H1 (cell line): ENCODE measurements at regions not wholly inside any gene's neighbourhood (a gene's known extent, or its start where the extent isn't known, plus 50 kb on each side); places are given as distances from the start of the nearest gene placed in this dataset.

Experiments
- CTCF ChIA-PET: fragments of 300-600 bp; sonication (Branson Sonifier 250); formaldehyde crosslinking; loops from one replicate; lab custom pipeline; 2021; ENCODE audit not compliant: partially characterized antibody; lab: Charles Lee
- POLR2A ChIA-PET: fragments of 300-600 bp; sonication (Branson Sonifier 250); formaldehyde crosslinking; loops from one replicate; lab custom pipeline; 2021; ENCODE audit warnings: inconsistent platforms; ENCODE audit not compliant: partially characterized antibody; lab: Charles Lee
- DNase-seq, 2 experiments: peaks; one replicate each; pipeline versions ENCODE4 v3.0.0 to v3.0.0-alpha.2; 2010 to 2022; ENCODE audit warnings: low spot score in 2 of 2, low read depth in 1 of 2, mixed read lengths in 1 of 2
- FAIRE-seq: peaks from 2 replicates; lab custom pipeline; 2011; peaks lifted over from hg19 to GRCh38; lab: Jason Lieb, UNC
- H2AFZ ChIP-seq: 2 replicates; pipeline ENCODE4 v1.8.1; 2012; ENCODE audit warnings: low read length, inconsistent platforms
- H2AK5ac ChIP-seq: 2 replicates; pipeline ENCODE4 v1.6.1; 2013; ENCODE audit warnings: low read depth, low read length
- H2BK120ac ChIP-seq: replicated peaks from 2 replicates; pipeline ENCODE3; 2013; ENCODE audit warnings: low read depth, low read length, inconsistent platforms
- H2BK12ac ChIP-seq: 2 replicates; pipeline ENCODE4 v1.6.1; 2013; ENCODE audit warnings: low read depth, low read length
- H2BK15ac ChIP-seq: 2 replicates; pipeline ENCODE4 v1.6.1; 2013; ENCODE audit warnings: low read length
- H2BK20ac ChIP-seq: 2 replicates; pipeline ENCODE4 v1.6.1; 2013; ENCODE audit warnings: low read length
- H2BK5ac ChIP-seq: 2 replicates; pipeline ENCODE4 v1.6.1; 2013; ENCODE audit warnings: low read depth, low read length
- H3K14ac ChIP-seq: 2 replicates; pipeline ENCODE4 v1.6.1; 2013; ENCODE audit warnings: inconsistent platforms; ENCODE audit not compliant: insufficient read length
- H3K18ac ChIP-seq: 2 replicates; pipeline ENCODE4 v1.6.1; 2013; ENCODE audit warnings: low read length; ENCODE audit errors: extremely low read depth
- H3K23ac ChIP-seq: 2 replicates; pipeline ENCODE4 v1.6.1; 2013; ENCODE audit warnings: inconsistent platforms; ENCODE audit not compliant: insufficient read length
- H3K23me2 ChIP-seq: 2 replicates; pipeline ENCODE4 v1.6.1; 2013; ENCODE audit warnings: low read depth, low read length
- H3K27ac ChIP-seq: 2 replicates; pipeline ENCODE4 v1.6.1; 2011; ENCODE audit warnings: low read depth, low read length, inconsistent platforms
- H3K27me3 ChIP-seq, 4 experiments: replicated peaks in 1 of 4; 1 replicate in 1 of 4; 2 replicates in 3 of 4; pipeline versions ENCODE4 v1.6.1 to v1.8.1; 2011 to 2013; ENCODE audit warnings: low read length in 3 of 4, mild to moderate bottlenecking in 3 of 4, inconsistent platforms in 2 of 4, mixed read lengths in 2 of 4, moderate library complexity in 1 of 4; ENCODE audit not compliant: control insufficient read depth in 3 of 4, insufficient read depth in 3 of 4; ENCODE audit errors: extremely low read depth in 1 of 4
- H3K36me3 ChIP-seq, 4 experiments: 2 replicates each; pipeline versions ENCODE4 v1.6.1 to v1.8.1; 2011 to 2013; ENCODE audit warnings: mild to moderate bottlenecking in 4 of 4, low read length in 3 of 4, moderate library complexity in 2 of 4, control low read depth in 1 of 4, inconsistent platforms in 1 of 4; ENCODE audit not compliant: insufficient read depth in 4 of 4, control insufficient read depth in 2 of 4
- H3K4ac ChIP-seq: replicated peaks from 2 replicates; pipeline ENCODE3; 2013; ENCODE audit warnings: low read length, low read depth, mixed read lengths, inconsistent platforms; ENCODE audit not compliant: insufficient read length
- H3K4me1 ChIP-seq, 4 experiments: replicated peaks in 1 of 4; 1 replicate in 1 of 4; 2 replicates in 3 of 4; pipeline versions ENCODE4 v1.6.1 to v1.8.1; 2011 to 2013; ENCODE audit warnings: low read length in 3 of 4, inconsistent platforms in 2 of 4, mixed read lengths in 1 of 4; ENCODE audit not compliant: insufficient read depth in 4 of 4, control insufficient read depth in 3 of 4
- H3K4me2 ChIP-seq, 2 experiments: 2 replicates each; pipeline versions ENCODE4 v1.6.1 to v1.8.1; 2011 to 2013; ENCODE audit warnings: low read depth in 2 of 2, low read length in 2 of 2, control low read depth in 1 of 2, inconsistent platforms in 1 of 2, mild to moderate bottlenecking in 1 of 2; ENCODE audit not compliant: insufficient read depth in 1 of 2
- H3K4me3 ChIP-seq, 4 experiments: fragments of 200-600, 300-600 bp in 1 of 4; sonication (generic), shearing (Covaris generic), sonication (Bioruptor Twin) in 1 of 4; 2 replicates each; pipeline versions ENCODE4 v1.5.1 to v1.8.1; 2011 to 2016; ENCODE audit warnings: low read length in 4 of 4, low read depth in 3 of 4, control low read depth in 2 of 4, inconsistent platforms in 2 of 4, mild to moderate bottlenecking in 2 of 4, mixed read lengths in 1 of 4, moderate library complexity in 1 of 4; ENCODE audit not compliant: insufficient read depth in 2 of 4; ENCODE audit errors: extremely low read depth in 1 of 4
- H3K56ac ChIP-seq: replicated peaks from 2 replicates; pipeline ENCODE3; 2013; ENCODE audit warnings: low read depth, mild to moderate bottlenecking, mixed read lengths, low read length, inconsistent platforms; ENCODE audit not compliant: insufficient read length
- H3K79me1 ChIP-seq: 2 replicates; pipeline ENCODE4 v1.6.1; 2013; ENCODE audit warnings: low read depth, low read length, control low read depth
- H3K79me2 ChIP-seq, 2 experiments: 2 replicates each; pipeline versions ENCODE4 v1.6.1 to v1.8.1; 2012 to 2013; ENCODE audit warnings: low read length in 2 of 2, mild to moderate bottlenecking in 2 of 2, inconsistent platforms in 1 of 2; ENCODE audit not compliant: insufficient read depth in 2 of 2, control insufficient read depth in 1 of 2
- H3K9ac ChIP-seq, 4 experiments: replicated peaks in 1 of 4; 1 replicate in 1 of 4; 2 replicates in 3 of 4; pipeline versions ENCODE4 v1.6.1 to v1.8.1; 2011 to 2013; ENCODE audit warnings: low read depth in 3 of 4, low read length in 3 of 4, control low read depth in 2 of 4, mild to moderate bottlenecking in 2 of 4, moderate library complexity in 2 of 4, inconsistent platforms in 1 of 4; ENCODE audit errors: extremely low read depth in 1 of 4
- H3K9me3 ChIP-seq, 2 experiments: 2 replicates each; pipeline versions ENCODE4 v1.6.1 to v1.8.1; 2012 to 2013; ENCODE audit warnings: mild to moderate bottlenecking in 2 of 2, moderate library complexity in 2 of 2, control low read depth in 1 of 2, inconsistent platforms in 1 of 2, low read depth in 1 of 2, low read length in 1 of 2, mixed read lengths in 1 of 2; ENCODE audit not compliant: insufficient read depth in 2 of 2
- H4K20me1 ChIP-seq, 2 experiments: replicated peaks in 1 of 2; 2 replicates each; pipeline versions ENCODE3 to v1.8.1; 2011 to 2013; ENCODE audit warnings: inconsistent platforms in 2 of 2, low read length in 2 of 2, mild to moderate bottlenecking in 1 of 2; ENCODE audit not compliant: insufficient read depth in 2 of 2, control insufficient read depth in 1 of 2
- H4K5ac ChIP-seq: 2 replicates; pipeline ENCODE4 v1.6.1; 2013; ENCODE audit warnings: low read length, low read depth, mixed read lengths, inconsistent platforms; ENCODE audit not compliant: insufficient read length
- H4K8ac ChIP-seq: 2 replicates; pipeline ENCODE4 v1.8.0; 2013; ENCODE audit warnings: mild to moderate bottlenecking, moderate library complexity, low read length, inconsistent platforms; ENCODE audit not compliant: insufficient read depth; ENCODE audit errors: extremely low read depth
- H4K91ac ChIP-seq: replicated peaks from 2 replicates; pipeline ENCODE3; 2013; ENCODE audit warnings: low read length, mixed read lengths, inconsistent platforms; ENCODE audit not compliant: insufficient read length
- BRCA1 ChIP-seq: IDR thresholded peaks from 2 replicates; pipeline ENCODE4 v1.6.1; 2012; ENCODE audit warnings: low read depth, low read length, improper control_type of control experiment
- CEBPB ChIP-seq: IDR thresholded peaks from 2 replicates; pipeline ENCODE4 v1.6.1; 2012; ENCODE audit warnings: low read depth, low read length
- GABPA ChIP-seq: IDR thresholded peaks from 2 replicates; pipeline ENCODE4 v1.6.1; 2011; ENCODE audit warnings: mild to moderate bottlenecking, low read length, moderate library complexity, borderline replicate concordance; ENCODE audit not compliant: insufficient read depth
- MAFK ChIP-seq: IDR thresholded peaks from 2 replicates; pipeline ENCODE4 v1.6.1; 2012; ENCODE audit warnings: low read depth, mild to moderate bottlenecking, improper control_type of control experiment, low read length
- RAD21 ChIP-seq, 2 experiments: IDR thresholded peaks in 1 of 2; conservative IDR thresholded peaks in 1 of 2; 2 replicates each; pipeline ENCODE4 v1.6.1; 2011; ENCODE audit warnings: low read depth in 2 of 2, low read length in 2 of 2, improper control_type of control experiment in 1 of 2, inconsistent platforms in 1 of 2, mild to moderate bottlenecking in 1 of 2, moderate library complexity in 1 of 2
- RBBP5 ChIP-seq: IDR thresholded peaks from 2 replicates; pipeline ENCODE4 v1.7.1; 2012; ENCODE audit warnings: low read depth, mild to moderate bottlenecking, inconsistent platforms, low read length, moderate library complexity, borderline replicate concordance
- SUZ12 ChIP-seq: fragments of 200-600 bp; sonication (generic); IDR thresholded peaks from 2 replicates; pipeline ENCODE4 v1.6.1; 2012; ENCODE audit warnings: mild to moderate bottlenecking, inconsistent platforms, low read length, moderate library complexity, mixed read lengths
- YY1 ChIP-seq: IDR thresholded peaks from 2 replicates; pipeline ENCODE4 v1.6.1; 2011; ENCODE audit warnings: low read depth, mild to moderate bottlenecking, low read length
- WGBS, 2 experiments: shearing (Covaris generic) in 1 of 2; methylation state at CpG; one replicate each; pipeline versions ENCODE4 v1.1.6 to v1.1.7; 2013 to 2015; ENCODE audit warnings: low lambda C conversion rate in 2 of 2, mixed read lengths in 2 of 2, inconsistent platforms in 1 of 2, low coverage in 1 of 2, missing lambda C conversion rate in 1 of 2; ENCODE audit not compliant: insufficient replicate concordance in 2 of 2, insufficient coverage in 1 of 2, insufficient read length in 1 of 2; ENCODE audit errors: extremely low coverage in 1 of 2, missing lambda C conversion rate in 1 of 2; 5-methylcytosine and 5-hydroxymethylcytosine counted together

- WGBS, 2 experiments = 79% methylated on average over 2 of the region's 2 CpGs; no CpG with 5 or more reads in 1 of the 2 experiments
- no peak overlapping the region for H3K56ac ChIP-seq
- no peaks in the 10 kb centered on the region for H4K20me1 ChIP-seq
- no peaks in the 10 kb centered on the region for H3K27me3 ChIP-seq
- no peak overlapping the region for H3K14ac ChIP-seq
- no peak overlapping the region for H4K5ac ChIP-seq
- no peak overlapping the region for H2BK15ac ChIP-seq
- peak overlapping the region in 1 of 4 experiments; percentile 8; a peak in 1 of 7 replicates for H3K9ac ChIP-seq
- H3K79me1 ChIP-seq = no peaks in the 10 kb centered on the region
- no peaks in the 10 kb centered on the region for H3K4me1 ChIP-seq
- no peak overlapping the region for H3K23ac ChIP-seq
- peaks cover 0 to 4% of the 10 kb centered on the region in 2 experiments; a peak in 2 of 4 replicates for H3K9me3 ChIP-seq
- no peak overlapping the region for H2BK12ac ChIP-seq
- no peak overlapping the region for H3K27ac ChIP-seq
- no peak overlapping the region for H2AK5ac ChIP-seq
- no peak overlapping the region for H2AFZ ChIP-seq
- H3K23me2 ChIP-seq = no peaks in the 10 kb centered on the region
- no peak overlapping the region for H4K91ac ChIP-seq
- ChIA-PET CTCF (interaction anchor here (0.6 to 1.5 kb wide), 5 partner anchors 8 to 720 kb away, joined by 3 read pairs; no protein-coding TSS in a partner anchor), POLR2A (no interaction called here)
- no peak overlapping the region for H3K4ac ChIP-seq
- DNase-seq (no peak), FAIRE-seq (no peak)
- H2BK20ac ChIP-seq = no peak overlapping the region
- H2BK5ac ChIP-seq = no peak overlapping the region
- H3K18ac ChIP-seq = no peak overlapping the region
- H3K4me2 ChIP-seq = no peak overlapping the region
- no peak overlapping the region for H4K8ac ChIP-seq
- no peaks in the 10 kb centered on the region; a peak in 1 of 8 replicates for H3K36me3 ChIP-seq
- no peak overlapping the region for H2BK120ac ChIP-seq
- TF ChIP-seq RBBP5 = no peak
- no peak for TF ChIP-seq GABPA
- no peak for TF ChIP-seq SUZ12
- TF ChIP-seq YY1 = no peak
- no peak for TF ChIP-seq CEBPB
- no peak for TF ChIP-seq BRCA1
- no peak for TF ChIP-seq MAFK
- TF ChIP-seq RAD21 (IDR thresholded peaks at IDR 0.05 in 1 of 2, conservative IDR thresholded peaks at IDR 0.05 in 1 of 2; ENCODE audit: low read depth in 2 of 2, low read length in 2 of 2) = no peak
- H3K79me2 ChIP-seq = no peaks in the 10 kb centered on the region
- H3K4me3 ChIP-seq = no peak overlapping the region
Measured at GRCh38 chr5:162929104-162929503, 508.3 kb upstream of the CCNG1 start.
